Nephron progenitor cell (in vitro differentiated cells): ENCODE measurements at regions not wholly inside any gene's neighbourhood (a gene's known extent, or its start where the extent isn't known, plus 50 kb on each side); places are given as distances from the start of the nearest gene placed in this dataset.

ENCODE experiments used
- DNase-seq: peaks from one replicate; pipeline ENCODE4 v3.0.0; 2021
- H3K27ac Mint-ChIP-seq: 2 replicates; pipeline ENCODE4 v1.8.0; 2021; ENCODE audit warnings: mild to moderate bottlenecking, moderate library complexity, mixed read lengths
- H3K27me3 Mint-ChIP-seq: 2 replicates; pipeline ENCODE4 v1.8.0; 2021; ENCODE audit warnings: mild to moderate bottlenecking, low read depth, mixed read lengths; ENCODE audit not compliant: poor library complexity
- H3K36me3 Mint-ChIP-seq: 2 replicates; pipeline ENCODE4 v1.8.0; 2021; ENCODE audit warnings: low read depth, mixed read lengths
- H3K4me1 Mint-ChIP-seq: 2 replicates; pipeline ENCODE4 v1.8.0; 2021; ENCODE audit warnings: mixed read lengths
- H3K4me3 Mint-ChIP-seq: 2 replicates; pipeline ENCODE4 v1.8.0; 2021; ENCODE audit warnings: mild to moderate bottlenecking, moderate library complexity, mixed read lengths
- H3K9me3 Mint-ChIP-seq: 2 replicates; pipeline ENCODE4 v1.8.0; 2021; ENCODE audit warnings: mild to moderate bottlenecking, moderate library complexity, mixed read lengths
- TF ChIP-seq, protein P1 (sequence below): fragments of 200-600 bp; sonication (generic); IDR thresholded peaks from 2 replicates; pipeline ENCODE4 v1.5.0; 2021; ENCODE audit warnings: antibody characterized with exemption

DNA sequence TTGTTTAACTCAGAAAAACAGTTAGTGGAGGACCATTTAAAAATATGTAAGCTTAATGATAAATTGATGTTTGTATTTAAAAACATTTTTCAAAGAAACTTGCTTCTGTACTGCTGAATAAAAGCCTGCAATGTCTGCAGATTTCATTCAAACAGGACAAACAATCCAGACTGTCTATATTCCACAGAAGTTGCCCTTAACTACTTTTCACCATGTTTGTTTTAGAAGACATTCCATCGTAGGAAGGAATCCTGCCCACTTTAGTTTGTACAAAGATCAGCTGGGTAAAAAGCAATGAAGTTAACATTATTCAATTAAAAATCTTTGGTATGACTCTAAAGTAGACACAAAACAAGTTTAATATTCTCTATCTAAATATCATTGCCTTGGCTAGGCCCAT is 195.7 kb upstream of the CCNH start:
- peaks cover 10% of the 10 kb centered on the region for H3K9me3 Mint-ChIP-seq
- TF ChIP-seq, protein P1, sequence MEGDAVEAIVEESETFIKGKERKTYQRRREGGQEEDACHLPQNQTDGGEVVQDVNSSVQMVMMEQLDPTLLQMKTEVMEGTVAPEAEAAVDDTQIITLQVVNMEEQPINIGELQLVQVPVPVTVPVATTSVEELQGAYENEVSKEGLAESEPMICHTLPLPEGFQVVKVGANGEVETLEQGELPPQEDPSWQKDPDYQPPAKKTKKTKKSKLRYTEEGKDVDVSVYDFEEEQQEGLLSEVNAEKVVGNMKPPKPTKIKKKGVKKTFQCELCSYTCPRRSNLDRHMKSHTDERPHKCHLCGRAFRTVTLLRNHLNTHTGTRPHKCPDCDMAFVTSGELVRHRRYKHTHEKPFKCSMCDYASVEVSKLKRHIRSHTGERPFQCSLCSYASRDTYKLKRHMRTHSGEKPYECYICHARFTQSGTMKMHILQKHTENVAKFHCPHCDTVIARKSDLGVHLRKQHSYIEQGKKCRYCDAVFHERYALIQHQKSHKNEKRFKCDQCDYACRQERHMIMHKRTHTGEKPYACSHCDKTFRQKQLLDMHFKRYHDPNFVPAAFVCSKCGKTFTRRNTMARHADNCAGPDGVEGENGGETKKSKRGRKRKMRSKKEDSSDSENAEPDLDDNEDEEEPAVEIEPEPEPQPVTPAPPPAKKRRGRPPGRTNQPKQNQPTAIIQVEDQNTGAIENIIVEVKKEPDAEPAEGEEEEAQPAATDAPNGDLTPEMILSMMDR = no peak
- no peak overlapping the region for H3K4me3 Mint-ChIP-seq
- H3K27ac Mint-ChIP-seq = no peak overlapping the region
- DNase-seq = no peak
- no peaks in the 10 kb centered on the region for H3K4me1 Mint-ChIP-seq
- no peaks in the 10 kb centered on the region for H3K27me3 Mint-ChIP-seq
- H3K36me3 Mint-ChIP-seq = no peaks in the 10 kb centered on the region

DNA sequence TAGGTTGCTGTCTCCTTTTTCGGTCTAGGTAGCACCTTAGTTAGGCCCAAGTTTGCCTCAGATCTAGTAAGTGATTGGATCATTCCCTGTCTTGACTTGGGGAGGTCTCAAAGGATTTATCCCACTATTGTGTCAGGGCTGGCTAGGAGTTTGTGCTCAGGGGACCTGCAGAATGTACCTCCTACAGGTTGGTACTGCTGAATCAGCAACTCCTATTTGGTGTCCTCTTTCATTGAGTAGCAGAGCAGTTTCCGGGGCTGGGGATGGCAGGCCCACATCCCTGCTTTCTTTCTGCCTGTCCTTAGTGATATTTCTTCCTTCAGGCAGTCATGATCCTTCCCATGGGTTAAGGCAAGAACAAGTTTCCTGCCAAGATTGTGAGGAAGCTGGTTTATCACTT is 192.9 kb upstream of the CCNH start:
- TF ChIP-seq, protein P1 = no peak
- no peak for DNase-seq
- Mint-ChIP-seq H3K27ac (no peak overlapping the region), H3K4me3 (no peak overlapping the region), H3K27me3 (peaks cover 2% of the 10 kb centered on the region), H3K36me3 (no peaks in the 10 kb centered on the region), H3K4me1 (no peaks in the 10 kb centered on the region), H3K9me3 (peaks cover 10% of the 10 kb centered on the region)

DNA sequence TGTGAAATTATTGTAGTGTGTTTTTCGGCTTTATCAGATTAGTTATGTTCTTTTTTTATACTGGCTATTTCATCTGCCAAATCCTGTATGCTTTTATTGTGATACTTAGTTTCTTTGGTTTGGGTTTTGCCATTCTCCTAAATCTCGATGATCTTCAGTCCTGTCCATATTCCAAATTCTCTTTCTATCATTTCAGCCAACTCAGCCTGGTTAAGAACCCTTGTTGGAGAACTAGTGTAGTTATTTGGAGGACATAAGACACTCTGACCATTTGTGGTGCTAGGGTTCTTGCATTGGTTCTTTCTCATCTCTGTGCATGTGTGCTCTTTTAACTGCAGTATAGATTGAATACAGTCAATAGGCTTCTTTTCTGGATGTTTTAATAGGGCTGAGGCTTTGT is 187.0 kb upstream of the CCNH start:
- peaks cover 12% of the 10 kb centered on the region for H3K9me3 Mint-ChIP-seq
- H3K27me3 Mint-ChIP-seq = peaks cover 2% of the 10 kb centered on the region
- H3K36me3 Mint-ChIP-seq = no peaks in the 10 kb centered on the region
- no peak overlapping the region for H3K27ac Mint-ChIP-seq
- TF ChIP-seq, protein P1 = no peak
- DNase-seq = no peak
- no peak overlapping the region for H3K4me3 Mint-ChIP-seq
- H3K4me1 Mint-ChIP-seq = no peaks in the 10 kb centered on the region

DNA sequence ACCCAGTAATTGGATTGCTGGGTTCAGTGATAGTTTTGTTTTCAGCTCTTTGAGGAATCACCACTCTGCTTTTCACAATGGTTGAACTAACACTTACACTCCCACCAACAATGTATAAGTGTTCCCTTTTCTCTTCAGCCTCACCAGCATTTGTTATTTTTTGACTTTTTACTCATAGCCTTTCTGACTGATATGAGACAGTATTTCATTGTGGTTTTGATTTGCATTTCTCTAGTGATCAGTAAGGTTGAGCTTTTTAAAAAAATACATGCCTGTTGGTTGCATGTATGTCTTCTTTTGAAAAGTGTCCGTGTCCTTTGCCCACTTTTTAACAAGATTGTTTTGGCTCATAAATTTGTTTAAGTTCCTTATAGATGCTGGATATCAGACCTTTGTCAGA is 185.7 kb upstream of the CCNH start:
- Mint-ChIP-seq H3K9me3 (peaks cover 11% of the 10 kb centered on the region), H3K4me3 (no peak overlapping the region), H3K27ac (no peak overlapping the region), H3K36me3 (no peaks in the 10 kb centered on the region), H3K27me3 (peaks cover 2% of the 10 kb centered on the region), H3K4me1 (no peaks in the 10 kb centered on the region)
- TF ChIP-seq, protein P1 = no peak
- no peak for DNase-seq

DNA sequence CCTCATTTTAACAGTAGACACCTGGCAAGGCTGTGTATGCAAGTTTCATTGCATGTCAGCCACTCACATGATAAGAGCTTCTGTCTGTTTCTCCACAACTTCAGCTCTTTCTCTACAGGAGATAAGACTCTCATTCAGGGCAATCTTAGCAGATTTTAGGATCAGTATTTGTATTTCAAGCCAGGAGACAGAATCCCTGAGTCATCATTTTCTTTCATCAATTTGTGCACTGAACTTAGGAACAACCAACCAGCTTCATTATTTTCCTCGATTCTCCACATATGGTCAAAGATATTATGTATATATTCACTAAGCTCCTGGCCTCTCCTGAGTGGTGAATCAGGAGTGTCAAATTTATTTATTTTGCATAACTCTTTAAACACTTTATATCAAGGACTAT is 181.8 kb upstream of the CCNH start:
- no peaks in the 10 kb centered on the region for H3K27me3 Mint-ChIP-seq
- DNase-seq = no peak
- H3K36me3 Mint-ChIP-seq = no peaks in the 10 kb centered on the region
- H3K27ac Mint-ChIP-seq = no peak overlapping the region
- TF ChIP-seq, protein P1 = no peak
- peaks cover 11% of the 10 kb centered on the region for H3K9me3 Mint-ChIP-seq
- no peaks in the 10 kb centered on the region for H3K4me1 Mint-ChIP-seq
- no peak overlapping the region for H3K4me3 Mint-ChIP-seq

DNA sequence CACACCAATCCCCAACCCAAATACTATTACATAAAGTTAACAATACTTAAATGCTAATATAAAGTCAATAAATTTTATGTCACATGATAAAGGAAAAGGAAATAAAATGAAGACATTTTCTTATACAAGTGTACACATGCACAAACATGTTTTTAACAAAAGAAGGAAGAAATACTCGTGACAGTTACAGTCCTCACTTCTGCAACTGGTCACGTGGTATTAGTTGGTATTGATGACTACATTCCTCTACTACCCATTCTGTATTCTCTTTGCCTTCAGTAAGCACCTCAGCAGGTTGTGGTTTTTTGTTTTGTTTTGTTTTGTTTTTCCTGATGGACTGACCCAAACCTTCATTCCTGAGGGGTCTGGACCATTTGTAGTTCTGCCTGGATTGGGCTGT is 176.9 kb upstream of the CCNH start:
- Mint-ChIP-seq H3K4me1 (no peaks in the 10 kb centered on the region), H3K36me3 (no peaks in the 10 kb centered on the region), H3K27ac (no peak overlapping the region), H3K4me3 (no peak overlapping the region), H3K27me3 (peaks cover 4% of the 10 kb centered on the region), H3K9me3 (no peaks in the 10 kb centered on the region)
- DNase-seq = no peak
- TF ChIP-seq, protein P1 = no peak
